Loucy (cell line): ENCODE measurements at regions not wholly inside any gene's neighbourhood (a gene's known extent, or its start where the extent isn't known, plus 50 kb on each side); places are given as distances from the start of the nearest gene placed in this dataset.

Source experiments
- EZH2phosphoT487 ChIP-seq: fragments of 200-600 bp; IDR thresholded peaks from 2 replicates; pipeline ENCODE4 v1.6.1; 2018; ENCODE audit warnings: antibody characterized with exemption, mild to moderate bottlenecking, moderate library complexity, borderline replicate concordance
- TF ChIP-seq, protein P1 (sequence below): fragments of 200-600 bp; sonication (generic); conservative IDR thresholded peaks from 2 replicates; pipeline ENCODE4 v1.5.1; 2014; ENCODE audit warnings: mild to moderate bottlenecking, antibody characterized with exemption, low read length

DNA sequence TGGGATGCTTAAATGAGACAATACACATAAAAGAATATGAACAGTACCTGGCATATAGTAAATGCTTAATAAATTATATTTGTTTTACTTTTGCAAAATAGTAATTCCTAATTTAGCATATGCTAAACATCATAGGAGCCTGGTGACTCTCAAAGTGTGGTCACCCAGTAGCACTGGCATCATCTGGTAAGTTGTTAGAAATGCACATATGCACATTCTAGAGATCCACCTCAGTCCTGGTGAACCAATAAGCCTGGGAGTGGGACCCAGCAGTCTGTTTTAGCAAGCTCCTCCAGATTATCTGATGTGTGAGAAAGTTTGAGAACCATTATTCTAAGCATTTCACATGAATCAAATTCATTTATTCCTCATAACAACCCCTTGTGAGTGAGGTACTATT, 830.4 kb downstream of the RPA4 start:
- TF ChIP-seq, protein P1, sequence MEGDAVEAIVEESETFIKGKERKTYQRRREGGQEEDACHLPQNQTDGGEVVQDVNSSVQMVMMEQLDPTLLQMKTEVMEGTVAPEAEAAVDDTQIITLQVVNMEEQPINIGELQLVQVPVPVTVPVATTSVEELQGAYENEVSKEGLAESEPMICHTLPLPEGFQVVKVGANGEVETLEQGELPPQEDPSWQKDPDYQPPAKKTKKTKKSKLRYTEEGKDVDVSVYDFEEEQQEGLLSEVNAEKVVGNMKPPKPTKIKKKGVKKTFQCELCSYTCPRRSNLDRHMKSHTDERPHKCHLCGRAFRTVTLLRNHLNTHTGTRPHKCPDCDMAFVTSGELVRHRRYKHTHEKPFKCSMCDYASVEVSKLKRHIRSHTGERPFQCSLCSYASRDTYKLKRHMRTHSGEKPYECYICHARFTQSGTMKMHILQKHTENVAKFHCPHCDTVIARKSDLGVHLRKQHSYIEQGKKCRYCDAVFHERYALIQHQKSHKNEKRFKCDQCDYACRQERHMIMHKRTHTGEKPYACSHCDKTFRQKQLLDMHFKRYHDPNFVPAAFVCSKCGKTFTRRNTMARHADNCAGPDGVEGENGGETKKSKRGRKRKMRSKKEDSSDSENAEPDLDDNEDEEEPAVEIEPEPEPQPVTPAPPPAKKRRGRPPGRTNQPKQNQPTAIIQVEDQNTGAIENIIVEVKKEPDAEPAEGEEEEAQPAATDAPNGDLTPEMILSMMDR = no peak
- TF ChIP-seq EZH2phosphoT487 = no peak
